A549 (cell line): ENCODE measurements at regions not wholly inside any gene's neighbourhood (a gene's known extent, or its start where the extent isn't known, plus 50 kb on each side); places are given as distances from the start of the nearest gene placed in this dataset.

Experiments
- ATAC-seq, 2 experiments: fragments of 200-7000 bp in 1 of 2; fragments of >200 bp in 1 of 2; cut with Nextera tagmentation in 1 of 2; cut with Tn5 transposase in 1 of 2; 3 replicates each; pipeline versions ENCODE4 v1.8.0 to v1.9.1; 2018 to 2020; ENCODE audit warnings: mild to moderate bottlenecking in 1 of 2, moderate library complexity in 1 of 2
- CTCF ChIA-PET: fragments of 300-600 bp; sonication (Branson Sonifier 250); formaldehyde crosslinking; extraction: SDS; loops from one replicate; lab custom pipeline; 2021; ENCODE audit warnings: antibody characterized with exemption, inconsistent platforms; lab: Yijun Ruan, JAX
- POLR2A ChIA-PET: fragments of 350-600 bp; formaldehyde crosslinking; extraction: SDS; loops from one replicate; lab custom pipeline; 2021; ENCODE audit warnings: antibody characterized with exemption, inconsistent platforms; lab: Yijun Ruan, JAX
- DNase-seq, 2 experiments: peaks; one replicate each; pipeline versions ENCODE4 v3.0.0 to v3.0.0-alpha.2; 2011 to 2016; ENCODE audit warnings: low read depth in 1 of 2, low spot score in 1 of 2
- FAIRE-seq: peaks from 2 replicates; lab custom pipeline; 2011; peaks lifted over from hg19 to GRCh38; lab: Jason Lieb, UNC
- H3K27ac ChIP-seq, 2 experiments: fragments of >200 bp; sonication (Bioruptor Twin); formaldehyde crosslinking; 3 replicates each; pipeline ENCODE4 v1.5.1; 2016 to 2017
- H3K4me1 ChIP-seq: fragments of >200 bp; sonication (Bioruptor Twin); formaldehyde crosslinking; 3 replicates; pipeline ENCODE4 v1.6.1; 2016
- H3K4me2 ChIP-seq: fragments of >200 bp; sonication (Bioruptor Twin); formaldehyde crosslinking; 3 replicates; pipeline ENCODE4 v1.6.1; 2016
- H3K4me3 ChIP-seq: fragments of >200 bp; sonication (Bioruptor Twin); formaldehyde crosslinking; 3 replicates; pipeline ENCODE4 v1.5.1; 2016
- H3K9me3 ChIP-seq: fragments of >200 bp; sonication (Bioruptor Twin); formaldehyde crosslinking; 3 replicates; pipeline ENCODE4 v1.6.1; 2016
- CEBPB ChIP-seq, 2 experiments: fragments of >200 bp in 1 of 2; sonication (Bioruptor Twin) in 1 of 2; formaldehyde crosslinking in 1 of 2; IDR thresholded peaks; 2 replicates each; pipeline ENCODE4 v1.6.1; 2012 to 2016
- CHD2 ChIP-seq: fragments of 150-350 bp; IDR thresholded peaks from 2 replicates; pipeline ENCODE4 v1.6.1; 2014; ENCODE audit warnings: low read length; ENCODE audit not compliant: partially characterized antibody
- CTCF ChIP-seq: fragments of >200 bp; sonication (Bioruptor Twin); formaldehyde crosslinking; IDR thresholded peaks from 3 replicates; pipeline ENCODE4 v1.5.1; 2016
- E2F6 ChIP-seq: IDR thresholded peaks from 2 replicates; pipeline ENCODE4 v1.6.1; 2012; ENCODE audit warnings: low read depth, borderline replicate concordance
- ELK1 ChIP-seq: fragments of 150-350 bp; IDR thresholded peaks from 2 replicates; pipeline ENCODE4 v1.6.1; 2014; ENCODE audit warnings: low read depth, mild to moderate bottlenecking, low read length
- FOSB ChIP-seq: fragments of 250-450 bp; sonication (Bioruptor Pico); IDR thresholded peaks from 2 replicates; pipeline ENCODE4 v1.5.0; 2020; ENCODE audit warnings: mild to moderate bottlenecking, moderate library complexity
- FOXS1 ChIP-seq: fragments of 250-450 bp; sonication (Bioruptor Pico); IDR thresholded peaks from 2 replicates; pipeline ENCODE4 v1.5.0; 2020; ENCODE audit warnings: mild to moderate bottlenecking, moderate library complexity
- HOXA7 ChIP-seq: fragments of 250-450 bp; sonication (Bioruptor Pico); IDR thresholded peaks from 2 replicates; pipeline ENCODE4 v1.5.0; 2020; ENCODE audit warnings: mild to moderate bottlenecking, moderate library complexity
- HOXB13 ChIP-seq: fragments of 250-450 bp; sonication (Bioruptor Pico); IDR thresholded peaks from 2 replicates; pipeline ENCODE4 v1.5.0; 2020; ENCODE audit warnings: low read depth, mild to moderate bottlenecking, moderate library complexity
- MAX ChIP-seq: IDR thresholded peaks from 2 replicates; pipeline ENCODE4 v1.6.1; 2012
- MAZ ChIP-seq: fragments of 150-350 bp; IDR thresholded peaks from 2 replicates; pipeline ENCODE4 v1.6.1; 2014; ENCODE audit warnings: antibody characterized with exemption, low read depth, low read length, borderline replicate concordance
- NFE2L2 ChIP-seq: fragments of 150-350 bp; conservative IDR thresholded peaks from 2 replicates; pipeline ENCODE4 v1.6.1; 2014; ENCODE audit warnings: low read length
- NR3C1 ChIP-seq: fragments of >200 bp; sonication (Bioruptor Twin); formaldehyde crosslinking; IDR thresholded peaks from 3 replicates; pipeline ENCODE4 v1.6.1; 2017
- PBX3 ChIP-seq: IDR thresholded peaks from 2 replicates; pipeline ENCODE4 v1.6.1; 2012
- POLR2A ChIP-seq: IDR thresholded peaks from 2 replicates; pipeline ENCODE4 v1.6.1; 2012; ENCODE audit warnings: mild to moderate bottlenecking, low read length
- RFX5 ChIP-seq: fragments of 450-650 bp; IDR thresholded peaks from 2 replicates; pipeline ENCODE4 v1.7.1; 2014; ENCODE audit warnings: antibody characterized with exemption, mild to moderate bottlenecking, moderate library complexity
- SMC3 ChIP-seq: fragments of >200 bp; sonication (Bioruptor Twin); formaldehyde crosslinking; IDR thresholded peaks from 3 replicates; pipeline ENCODE4 v1.6.1; 2018; ENCODE audit warnings: inconsistent platforms
- SREBF2 ChIP-seq: fragments of 450-650 bp; IDR thresholded peaks from 2 replicates; pipeline ENCODE4 v1.6.1; 2014; ENCODE audit warnings: mild to moderate bottlenecking, moderate library complexity
- USF2 ChIP-seq: fragments of 450-650 bp; IDR thresholded peaks from 2 replicates; pipeline ENCODE4 v1.6.1; 2014; ENCODE audit warnings: antibody characterized with exemption
- ZFP36 ChIP-seq: fragments of 450-650 bp; IDR thresholded peaks from 2 replicates; pipeline ENCODE4 v1.6.1; 2014; ENCODE audit warnings: borderline replicate concordance; ENCODE audit not compliant: partially characterized antibody
- ZNF302 ChIP-seq: fragments of 250-450 bp; sonication (Bioruptor Pico); IDR thresholded peaks from 2 replicates; pipeline ENCODE4 v1.9.0; 2021; ENCODE audit warnings: inconsistent platforms, mild to moderate bottlenecking, moderate library complexity
- WGBS: methylation state at CpG from one replicate; pipeline ENCODE4 v1.1.6; 2017; ENCODE audit errors: missing lambda C conversion rate; 5-methylcytosine and 5-hydroxymethylcytosine counted together

- CTCF ChIA-PET: interaction anchor here (0.7 to 2.6 kb wide), 9 partner anchors 10 to 1036 kb away, joined by 3 to 8 read pairs (median 3); no protein-coding TSS in a partner anchor
- no peak for ATAC-seq
- DNase-seq: no peak
- H3K4me2 ChIP-seq: no peak overlapping the region
- H3K4me1 ChIP-seq: no peaks in the 10 kb centered on the region
- TF ChIP-seq FOSB (CRISPR knock-in tag) (no peak), ZFP36 (no peak), SREBF2 (no peak), E2F6 (no peak), SMC3 (no peak)
- no peak for FAIRE-seq
- H3K9me3 ChIP-seq: no peaks in the 10 kb centered on the region
- WGBS: 17% methylated on average over 10 of the region's 10 CpGs
- no peak overlapping the region for H3K27ac ChIP-seq
- no peak overlapping the region for H3K4me3 ChIP-seq
- POLR2A ChIA-PET: no interaction called here
Measured at GRCh38 chr4:17323554-17324385, 188.1 kb downstream of the QDPR start.

GRCh38 chr4:17322514-17322913 is 189.4 kb downstream of the QDPR start:
- Histone ChIP-seq H3K9me3 (no peaks in the 10 kb centered on the region), H3K4me2 (no peak overlapping the region), H3K4me3 (no peak overlapping the region), H3K27ac (no peak overlapping the region), H3K4me1 (no peaks in the 10 kb centered on the region)
- no peak for DNase-seq
- ChIA-PET POLR2A (no interaction called here), CTCF (interaction anchor here (0.9 to 2.6 kb wide), 2 partner anchors 9 to 406 kb away, joined by 3 to 8 read pairs; no protein-coding TSS in a partner anchor)
- no peak for FAIRE-seq
- no peak for ATAC-seq
- TF ChIP-seq HOXB13 (CRISPR knock-in tag): no peak
- no peak for TF ChIP-seq CEBPB (IDR thresholded peaks at IDR 0.05)
- no peak for TF ChIP-seq HOXA7 (CRISPR knock-in tag)
- TF ChIP-seq CTCF: no peak
- no peak for TF ChIP-seq MAZ
- no peak for TF ChIP-seq ELK1
- no peak for TF ChIP-seq USF2
- TF ChIP-seq POLR2A: no peak
- no peak for TF ChIP-seq PBX3
- TF ChIP-seq ZFP36: no peak
- no peak for TF ChIP-seq NFE2L2
- no peak for TF ChIP-seq CHD2
- TF ChIP-seq ZNF302 (CRISPR knock-in tag): no peak
- TF ChIP-seq RFX5: no peak
- no peak for TF ChIP-seq FOXS1 (CRISPR knock-in tag)
- no peak for TF ChIP-seq MAX
- TF ChIP-seq NR3C1: no peak
